ENCODE measurements at regions not wholly inside any gene's neighbourhood (a gene's known extent, or its start where the extent isn't known, plus 50 kb on each side); places are given as distances from the start of the nearest gene placed in this dataset.
"Not testable (repeated sequence)": the region's sequence is repeated elsewhere in the genome, so short reads cannot be mapped to it uniquely, and the experiment has no call there.

DNA sequence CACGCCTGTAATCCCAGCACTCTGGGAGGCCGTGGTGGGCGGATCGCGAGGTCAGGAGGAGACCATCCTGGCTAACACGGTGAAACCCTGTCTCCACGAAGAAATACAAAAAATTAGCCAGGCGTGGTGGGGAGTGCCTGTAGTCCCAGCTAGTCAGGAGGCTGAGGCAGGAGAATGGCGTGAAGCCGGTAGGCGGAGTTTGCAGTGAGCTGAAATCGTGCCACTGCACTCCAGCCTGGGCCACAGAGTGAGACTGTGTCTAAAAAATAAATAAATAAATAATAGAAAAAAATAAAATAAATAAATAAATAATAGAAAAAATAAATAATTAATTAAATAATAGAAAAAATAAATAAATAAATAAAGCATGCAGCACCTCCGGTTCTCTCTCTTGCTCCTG is 480.8 kb downstream of the GOLGA6L6 start:
- not testable (repeated sequence) for TF ChIP-seq ZNF274 (IDR thresholded peaks at IDR 0.05; ENCODE audit: low read depth, low read length); YY1 (IDR thresholded peaks at IDR 0.05; ENCODE audit: insufficient read depth, insufficient read length); SUZ12 (IDR thresholded peaks at IDR 0.05; ENCODE audit: extremely low read depth, insufficient read depth, insufficient read length)
